MM.1S (cell line): ENCODE measurements at regions not wholly inside any gene's neighbourhood (a gene's known extent, or its start where the extent isn't known, plus 50 kb on each side); places are given as distances from the start of the nearest gene placed in this dataset.

Experiments
- DNase-seq: peaks from one replicate; pipeline ENCODE4 v3.0.0-alpha.2; 2015
- H2AFZ ChIP-seq: fragments of 300-600 bp; sonication (generic); 2 replicates; pipeline ENCODE4 v1.6.0; 2016; ENCODE audit warnings: antibody characterized with exemption, low read length
- H3F3A ChIP-seq: fragments of 300-600 bp; sonication (generic); 2 replicates; pipeline ENCODE4 v1.6.1; 2016; ENCODE audit warnings: mild to moderate bottlenecking, antibody characterized with exemption, low read length, moderate library complexity, mixed read lengths; ENCODE audit not compliant: insufficient read depth
- H3K27ac ChIP-seq: fragments of 300-600 bp; sonication (generic); 2 replicates; pipeline ENCODE4 v1.5.1; 2016; ENCODE audit warnings: mild to moderate bottlenecking, low read length
- H3K27me3 ChIP-seq: fragments of 300-600 bp; sonication (generic); replicated peaks from 2 replicates; pipeline ENCODE4 v1.6.0; 2016; ENCODE audit warnings: low read length; ENCODE audit not compliant: insufficient read depth
- H3K36me3 ChIP-seq: fragments of 300-600 bp; sonication (generic); replicated peaks from 2 replicates; pipeline ENCODE4 v1.6.1; 2016; ENCODE audit warnings: mild to moderate bottlenecking, low read length, mixed read lengths; ENCODE audit not compliant: insufficient read depth
- H3K4me1 ChIP-seq: fragments of 300-600 bp; sonication (generic); 2 replicates; pipeline ENCODE4 v1.6.1; 2016; ENCODE audit warnings: low read length, mixed read lengths
- H3K4me2 ChIP-seq: fragments of 300-600 bp; sonication (generic); 2 replicates; pipeline ENCODE4 v1.6.0; 2016; ENCODE audit warnings: low read depth, low read length
- H3K4me3 ChIP-seq: fragments of 300-600 bp; sonication (generic); 2 replicates; pipeline ENCODE4 v1.5.1; 2016; ENCODE audit warnings: low read length, mixed read lengths
- H3K79me2 ChIP-seq: fragments of 300-600 bp; sonication (generic); 2 replicates; pipeline ENCODE4 v1.6.1; 2016; ENCODE audit warnings: mixed run types, low read length, mixed read lengths
- H3K9ac ChIP-seq: fragments of 300-600 bp; sonication (generic); 2 replicates; pipeline ENCODE4 v1.6.1; 2016; ENCODE audit warnings: low read length, mixed read lengths
- H3K9me2 ChIP-seq: fragments of 300-600 bp; sonication (generic); replicated peaks from 2 replicates; pipeline ENCODE4 v1.6.1; 2016; ENCODE audit warnings: mild to moderate bottlenecking, low read length, mixed read lengths; ENCODE audit not compliant: insufficient read depth
- H3K9me3 ChIP-seq: fragments of 300-600 bp; sonication (generic); replicated peaks from 2 replicates; pipeline ENCODE4 v1.6.1; 2016; ENCODE audit warnings: mild to moderate bottlenecking, low read length, mixed read lengths; ENCODE audit not compliant: insufficient read depth
- H4K20me1 ChIP-seq: fragments of 300-600 bp; sonication (generic); 2 replicates; pipeline ENCODE4 v1.6.1; 2016; ENCODE audit warnings: mild to moderate bottlenecking, low read length, moderate library complexity, mixed read lengths; ENCODE audit not compliant: insufficient read depth
- CTCF ChIP-seq: fragments of 300-600 bp; sonication (generic); IDR thresholded peaks from 2 replicates; pipeline ENCODE4 v1.5.1; 2016; ENCODE audit warnings: antibody characterized with exemption, low read length, mixed read lengths
- EZH2 ChIP-seq: fragments of 300-600 bp; sonication (generic); optimal IDR thresholded peaks from 2 replicates; pipeline ENCODE3; 2017; ENCODE audit warnings: low read depth, mild to moderate bottlenecking, antibody characterized with exemption, low read length, mixed read lengths
- EZH2phosphoT487 ChIP-seq: fragments of 300-600 bp; sonication (generic); IDR thresholded peaks from 2 replicates; pipeline ENCODE4 v1.6.1; 2018; ENCODE audit warnings: antibody characterized with exemption, low read length

- H3K9me3 ChIP-seq, result no peaks in the 10 kb centered on the region
- no peak overlapping the region for H3K27ac ChIP-seq
- no peak for TF ChIP-seq CTCF
- TF ChIP-seq EZH2phosphoT487, result no peak
- no peak for TF ChIP-seq EZH2
- H3K27me3 ChIP-seq, result no peaks in the 10 kb centered on the region
- no peaks in the 10 kb centered on the region for H3F3A ChIP-seq
- H3K4me3 ChIP-seq, result no peak overlapping the region
- H3K36me3 ChIP-seq, result no peaks in the 10 kb centered on the region
- DNase-seq, result no peak
- no peak overlapping the region for H3K9ac ChIP-seq
- no peaks in the 10 kb centered on the region for H3K79me2 ChIP-seq
- H3K4me2 ChIP-seq, result no peak overlapping the region
- no peaks in the 10 kb centered on the region for H4K20me1 ChIP-seq
- no peak overlapping the region for H2AFZ ChIP-seq
- no peaks in the 10 kb centered on the region for H3K4me1 ChIP-seq
- no peaks in the 10 kb centered on the region for H3K9me2 ChIP-seq
Observed at GRCh38 chr7:36037121-36037662, 115.9 kb upstream of the EEPD1 start.

GRCh38 chr7:36038063-36038721 lies 114.9 kb upstream of the EEPD1 start:
- TF ChIP-seq EZH2 (no peak), EZH2phosphoT487 (no peak), CTCF (no peak)
- H3K27me3 ChIP-seq, result no peaks in the 10 kb centered on the region
- DNase-seq, result no peak
- no peak overlapping the region for H3K4me3 ChIP-seq
- H3K9ac ChIP-seq, result no peak overlapping the region
- no peaks in the 10 kb centered on the region for H3K36me3 ChIP-seq
- no peak overlapping the region for H3K27ac ChIP-seq
- H3K4me1 ChIP-seq, result no peaks in the 10 kb centered on the region
- no peak overlapping the region for H2AFZ ChIP-seq
- H3K4me2 ChIP-seq, result no peak overlapping the region
- H3K9me3 ChIP-seq, result no peaks in the 10 kb centered on the region
- H4K20me1 ChIP-seq, result no peaks in the 10 kb centered on the region
- no peaks in the 10 kb centered on the region for H3F3A ChIP-seq
- no peaks in the 10 kb centered on the region for H3K9me2 ChIP-seq
- no peaks in the 10 kb centered on the region for H3K79me2 ChIP-seq

- no peak overlapping the region for H3K4me2 ChIP-seq
- no peak for DNase-seq
- H3K4me1 ChIP-seq, result no peaks in the 10 kb centered on the region
- H3K36me3 ChIP-seq, result no peaks in the 10 kb centered on the region
- H3K27me3 ChIP-seq, result no peaks in the 10 kb centered on the region
- no peaks in the 10 kb centered on the region for H3K79me2 ChIP-seq
- no peak overlapping the region for H3K4me3 ChIP-seq
- no peak overlapping the region for H3K27ac ChIP-seq
- no peaks in the 10 kb centered on the region for H3K9me2 ChIP-seq
- H4K20me1 ChIP-seq, result no peaks in the 10 kb centered on the region
- H3F3A ChIP-seq, result no peaks in the 10 kb centered on the region
- H3K9ac ChIP-seq, result no peak overlapping the region
- H3K9me3 ChIP-seq, result no peaks in the 10 kb centered on the region
- no peak overlapping the region for H2AFZ ChIP-seq
- no peak for TF ChIP-seq EZH2
Observed at GRCh38 chr7:36039243-36039642, 113.8 kb upstream of the EEPD1 start.

GRCh38 chr7:36039671-36040070 lies 113.4 kb upstream of the EEPD1 start:
- no peak overlapping the region for H3K4me3 ChIP-seq
- no peak for DNase-seq
- no peaks in the 10 kb centered on the region for H3K79me2 ChIP-seq
- H3K9me2 ChIP-seq, result no peaks in the 10 kb centered on the region
- TF ChIP-seq CTCF, result no peak
- TF ChIP-seq EZH2phosphoT487, result no peak
- no peak for TF ChIP-seq EZH2
- no peaks in the 10 kb centered on the region for H3K9me3 ChIP-seq
- no peaks in the 10 kb centered on the region for H3F3A ChIP-seq
- H2AFZ ChIP-seq, result no peak overlapping the region
- H3K4me1 ChIP-seq, result no peaks in the 10 kb centered on the region
- no peaks in the 10 kb centered on the region for H4K20me1 ChIP-seq
- no peak overlapping the region for H3K9ac ChIP-seq
- no peaks in the 10 kb centered on the region for H3K27me3 ChIP-seq
- no peak overlapping the region for H3K4me2 ChIP-seq
- no peaks in the 10 kb centered on the region for H3K36me3 ChIP-seq
- H3K27ac ChIP-seq, result no peak overlapping the region
